GM12874 (cell line): ENCODE measurements at regions not wholly inside any gene's neighbourhood (a gene's known extent, or its start where the extent isn't known, plus 50 kb on each side); places are given as distances from the start of the nearest gene placed in this dataset.

Experiments
- CTCF ChIP-seq: IDR thresholded peaks from 2 replicates; pipeline ENCODE4 v1.5.1; 2011; ENCODE audit warnings: low read depth, mild to moderate bottlenecking, control low read depth, low read length, moderate library complexity; ENCODE audit not compliant: insufficient read depth

GRCh38 chr7:42761486-42761885, 150.4 kb downstream of the C7orf25 start:
- no peak for TF ChIP-seq CTCF

GRCh38 chr7:42758124-42758523, 153.7 kb downstream of the C7orf25 start:
- TF ChIP-seq CTCF = no peak

- TF ChIP-seq CTCF = no peak
Measured at GRCh38 chr7:42756841-42757240, 155.0 kb downstream of the C7orf25 start.

GRCh38 chr7:42753811-42754363, 158.0 kb downstream of the C7orf25 start:
- TF ChIP-seq CTCF = no peak

- no peak for TF ChIP-seq CTCF
Measured at GRCh38 chr7:42753367-42753766, 158.5 kb downstream of the C7orf25 start.

- no peak for TF ChIP-seq CTCF
Measured at GRCh38 chr7:42750172-42750571, 161.7 kb downstream of the C7orf25 start.

GRCh38 chr7:42747044-42747443, 164.8 kb downstream of the C7orf25 start:
- no peak for TF ChIP-seq CTCF
